DND-41 (cell line): ENCODE measurements at regions not wholly inside any gene's neighbourhood (a gene's known extent, or its start where the extent isn't known, plus 50 kb on each side); places are given as distances from the start of the nearest gene placed in this dataset.

Source experiments
- CTCF ChIP-seq: IDR thresholded peaks from 2 replicates; pipeline ENCODE4 v1.5.1; 2012; ENCODE audit warnings: borderline replicate concordance, low read length, moderate library complexity, mild to moderate bottlenecking; ENCODE audit not compliant: poor library complexity, severe bottlenecking; ENCODE audit errors: extremely low read depth
- EZH2 ChIP-seq: IDR thresholded peaks from 3 replicates; pipeline ENCODE4 v1.6.1; 2012; ENCODE audit warnings: borderline replicate concordance, low read depth, mild to moderate bottlenecking, moderate library complexity, low read length, inconsistent platforms; ENCODE audit not compliant: severe bottlenecking

GRCh38 chr5:106417566-106417965, 1253.2 kb downstream of the EFNA5 start:
- TF ChIP-seq CTCF (no peak), EZH2 (no peak)
